CD8-positive, alpha-beta memory T cell (primary cell): ENCODE measurements at regions not wholly inside any gene's neighbourhood (a gene's known extent, or its start where the extent isn't known, plus 50 kb on each side); places are given as distances from the start of the nearest gene placed in this dataset.
"Not testable (repeated sequence)": the region's sequence is repeated elsewhere in the genome, so short reads cannot be mapped to it uniquely, and the experiment has no call there.

Experiments
- CTCF ChIA-PET: fragments of 350-600 bp; sonication (Branson Sonifier 250); formaldehyde crosslinking; loops from one replicate; lab custom pipeline; 2021; ENCODE audit warnings: antibody characterized with exemption; lab: Charles Lee
- POLR2A ChIA-PET: fragments of 350-600 bp; sonication (Branson Sonifier 250); formaldehyde crosslinking; loops from one replicate; lab custom pipeline; 2021; ENCODE audit warnings: antibody characterized with exemption; lab: Charles Lee
- DNase-seq, 5 donors: peaks; one replicate each; pipeline versions ENCODE4 v3.0.0 to v3.0.0-alpha.2; 2020 to 2022; ENCODE audit warnings: mixed read lengths in 1 of 5
- H3K27ac ChIP-seq: one replicate; pipeline ENCODE4 v1.7.0; 2013; ENCODE audit warnings: low read depth, mild to moderate bottlenecking, low read length, moderate library complexity
- H3K27me3 ChIP-seq: 2 replicates; pipeline ENCODE4 v1.7.0; 2013; ENCODE audit warnings: low read length, mild to moderate bottlenecking; ENCODE audit not compliant: insufficient read depth, poor library complexity, severe bottlenecking
- H3K36me3 ChIP-seq: 2 replicates; pipeline ENCODE4 v1.7.0; 2013; ENCODE audit warnings: mild to moderate bottlenecking, low read length, moderate library complexity; ENCODE audit not compliant: insufficient read depth
- H3K4me1 ChIP-seq: 2 replicates; pipeline ENCODE4 v1.7.0; 2013; ENCODE audit warnings: mild to moderate bottlenecking, low read length, moderate library complexity; ENCODE audit not compliant: insufficient read depth
- H3K4me3 ChIP-seq: 2 replicates; pipeline ENCODE4 v1.7.0; 2013; ENCODE audit warnings: mild to moderate bottlenecking, low read length
- H3K9me3 ChIP-seq: 2 replicates; pipeline ENCODE4 v1.7.0; 2013; ENCODE audit warnings: mild to moderate bottlenecking, low read length
- H3K27ac Mint-ChIP-seq, 8 donors: one replicate each; pipeline ENCODE4 v1.8.0; 2020 to 2021; ENCODE audit warnings: mixed read lengths in 8 of 8, mild to moderate bottlenecking in 6 of 8, inconsistent platforms in 3 of 8, moderate library complexity in 3 of 8
- H3K27me3 Mint-ChIP-seq, 2 donors: one replicate each; pipeline ENCODE4 v1.8.0; 2020 to 2021; ENCODE audit warnings: mixed read lengths in 2 of 2, mild to moderate bottlenecking in 1 of 2, moderate library complexity in 1 of 2
- H3K36me3 Mint-ChIP-seq, 3 donors: one replicate each; pipeline ENCODE4 v1.8.0; 2020 to 2021; ENCODE audit warnings: mixed read lengths in 3 of 3, inconsistent platforms in 1 of 3, mild to moderate bottlenecking in 1 of 3
- H3K4me1 Mint-ChIP-seq, 3 donors: one replicate each; pipeline ENCODE4 v1.8.0; 2020 to 2021; ENCODE audit warnings: mixed read lengths in 3 of 3, inconsistent platforms in 1 of 3, mild to moderate bottlenecking in 1 of 3
- H3K4me3 Mint-ChIP-seq, 7 donors: one replicate each; pipeline ENCODE4 v1.8.0; 2020 to 2021; ENCODE audit warnings: mixed read lengths in 7 of 7, mild to moderate bottlenecking in 6 of 7, moderate library complexity in 4 of 7, inconsistent platforms in 2 of 7
- H3K9me3 Mint-ChIP-seq, 5 donors: one replicate each; pipeline ENCODE4 v1.8.0; 2020 to 2022; ENCODE audit warnings: mixed read lengths in 5 of 5, mild to moderate bottlenecking in 3 of 5, moderate library complexity in 2 of 5, inconsistent platforms in 1 of 5

DNA sequence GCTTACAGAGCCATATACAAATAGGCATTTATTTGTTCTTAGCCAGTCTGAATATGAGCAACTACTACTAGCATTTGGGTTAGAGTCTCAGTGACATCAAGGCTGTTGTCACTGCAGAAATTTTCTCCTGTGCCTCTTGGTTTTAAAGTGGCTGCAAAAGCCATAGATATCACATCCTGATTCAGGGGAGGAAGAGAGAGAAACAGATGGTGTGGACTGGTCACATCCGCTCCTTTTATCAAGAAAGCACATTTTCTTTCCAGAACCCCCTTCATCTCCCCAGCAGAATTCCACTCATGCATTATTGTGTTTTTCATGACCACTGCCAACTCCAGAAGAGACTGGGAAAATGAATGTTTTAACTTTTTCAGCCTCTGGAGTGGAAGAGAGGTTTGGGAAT lies 69.8 kb downstream of the PTTG1 start:
- H3K4me3 Mint-ChIP-seq, result no peak overlapping the region
- no peaks in the 10 kb centered on the region for H3K36me3 ChIP-seq
- peaks cover 11 to 42% (median 28%) of the 10 kb centered on the region in 3 donors for H3K4me1 Mint-ChIP-seq
- CTCF ChIA-PET, result no interaction called here
- H3K4me1 ChIP-seq, result peaks cover 4% of the 10 kb centered on the region
- no peak for DNase-seq
- H3K27ac ChIP-seq, result no peak overlapping the region
- POLR2A ChIA-PET, result no interaction called here
- H3K27me3 Mint-ChIP-seq, result no peaks in the 10 kb centered on the region
- H3K4me3 ChIP-seq, result no peak overlapping the region
- H3K27ac Mint-ChIP-seq, result peak overlapping the region in 2 of 8 donors; percentile 1 to 40
- no peaks in the 10 kb centered on the region for H3K27me3 ChIP-seq
- H3K9me3 Mint-ChIP-seq, result no peaks in the 10 kb centered on the region
- H3K9me3 ChIP-seq, result no peaks in the 10 kb centered on the region
- peaks cover 0 to 7% (median 4%) of the 10 kb centered on the region in 3 donors for H3K36me3 Mint-ChIP-seq

DNA sequence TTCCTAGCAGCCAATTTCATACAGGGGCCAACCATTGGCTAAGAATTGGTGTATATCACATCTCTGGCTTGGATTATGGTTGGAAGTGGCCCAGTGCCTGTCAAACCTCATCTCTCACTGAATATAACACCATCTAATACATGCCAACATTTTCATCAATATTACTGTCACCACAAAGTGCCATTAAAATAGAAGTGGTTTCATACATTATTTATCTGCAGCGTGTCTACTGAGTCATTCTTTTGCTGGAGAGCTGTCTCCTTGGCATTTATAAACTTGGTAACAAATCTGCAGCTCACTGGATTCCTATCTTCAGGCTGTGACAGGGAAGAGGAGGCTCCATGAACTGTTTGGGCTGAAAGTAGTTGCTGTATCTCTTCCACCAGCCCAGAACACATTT lies 70.9 kb downstream of the PTTG1 start:
- Histone ChIP-seq H3K36me3 (no peaks in the 10 kb centered on the region), H3K27me3 (no peaks in the 10 kb centered on the region), H3K9me3 (no peaks in the 10 kb centered on the region), H3K4me3 (no peak overlapping the region), H3K27ac (no peak overlapping the region), H3K4me1 (no peaks in the 10 kb centered on the region)
- no peak for DNase-seq
- Mint-ChIP-seq H3K4me1 (peaks cover under 1 to 35% (median 23%) of the 10 kb centered on the region in 3 donors), H3K36me3 (peaks cover 0 to 7% (median 0%) of the 10 kb centered on the region in 3 donors), H3K27ac (peak overlapping the region in 1 of 8 donors; percentile 51), H3K4me3 (no peak overlapping the region), H3K27me3 (no peaks in the 10 kb centered on the region), H3K9me3 (no peaks in the 10 kb centered on the region)
- ChIA-PET CTCF (no interaction called here), POLR2A (no interaction called here)

DNA sequence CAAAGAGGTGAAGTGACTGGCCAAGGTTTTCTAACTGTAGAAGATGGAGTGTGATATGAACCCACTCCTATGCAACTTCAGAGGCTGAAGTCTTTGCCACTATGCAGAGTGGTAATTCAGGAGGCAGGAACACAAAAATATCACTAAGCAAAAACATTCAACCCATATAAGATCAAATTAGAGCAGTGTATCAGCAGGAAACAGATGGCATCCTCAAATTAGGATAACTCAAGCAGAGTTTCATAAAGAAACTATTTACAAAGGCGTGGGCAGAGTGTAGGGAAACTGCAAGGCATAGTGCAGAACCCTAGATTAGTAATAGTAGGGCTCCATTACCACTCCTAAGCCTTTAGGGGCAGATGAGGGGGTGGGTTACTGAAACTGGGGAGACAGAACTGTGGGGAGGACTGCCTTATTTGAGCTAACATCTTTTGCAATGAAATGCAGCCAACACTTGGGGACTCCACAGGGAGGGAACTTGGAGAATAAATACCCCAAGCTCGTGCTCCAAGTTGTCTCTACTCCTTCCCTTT lies 72.2 kb downstream of the PTTG1 start:
- Histone ChIP-seq H3K27ac (no peak overlapping the region), H3K9me3 (no peaks in the 10 kb centered on the region), H3K27me3 (no peaks in the 10 kb centered on the region), H3K36me3 (no peaks in the 10 kb centered on the region), H3K4me3 (no peak overlapping the region), H3K4me1 (no peaks in the 10 kb centered on the region)
- ChIA-PET CTCF (no interaction called here), POLR2A (no interaction called here)
- no peak overlapping the region for H3K4me3 Mint-ChIP-seq
- no peaks in the 10 kb centered on the region for H3K9me3 Mint-ChIP-seq
- H3K27me3 Mint-ChIP-seq, result no peaks in the 10 kb centered on the region
- H3K27ac Mint-ChIP-seq, result peak overlapping the region in 2 of 8 donors; percentile 2 to 35
- H3K36me3 Mint-ChIP-seq, result peaks cover 0 to 7% (median 0%) of the 10 kb centered on the region in 3 donors
- DNase-seq, result no peak
- H3K4me1 Mint-ChIP-seq, result peaks cover 0 to 26% (median 13%) of the 10 kb centered on the region in 3 donors

DNA sequence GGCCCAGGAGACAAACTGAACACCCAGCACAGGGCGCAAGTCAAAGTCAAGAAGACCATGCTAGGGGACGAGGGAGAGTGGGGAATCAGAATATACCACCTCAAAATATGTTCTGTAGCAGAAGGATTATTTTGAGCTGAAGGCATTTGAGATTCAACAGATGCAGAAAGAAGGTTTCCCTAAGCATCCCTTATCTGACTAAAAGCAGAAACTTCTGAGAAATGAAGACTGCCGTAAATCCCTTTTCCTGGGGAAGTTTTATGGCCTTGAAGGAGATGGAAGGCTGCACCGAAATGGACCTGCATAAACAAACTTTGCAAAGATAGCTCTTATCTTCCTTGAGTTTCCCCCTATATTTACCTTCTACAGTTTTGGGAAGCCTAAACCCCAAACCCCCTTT lies 72.8 kb downstream of the PTTG1 start:
- H3K27me3 Mint-ChIP-seq, result no peaks in the 10 kb centered on the region
- H3K4me1 Mint-ChIP-seq, result peaks cover 0 to 22% (median 13%) of the 10 kb centered on the region in 3 donors
- H3K9me3 Mint-ChIP-seq, result no peaks in the 10 kb centered on the region
- peak overlapping the region in 1 of 8 donors; percentile 40 for H3K27ac Mint-ChIP-seq
- Histone ChIP-seq H3K4me1 (no peaks in the 10 kb centered on the region), H3K4me3 (no peak overlapping the region), H3K27ac (no peak overlapping the region), H3K9me3 (no peaks in the 10 kb centered on the region), H3K27me3 (no peaks in the 10 kb centered on the region), H3K36me3 (no peaks in the 10 kb centered on the region)
- peaks cover 0 to 7% (median 0%) of the 10 kb centered on the region in 3 donors for H3K36me3 Mint-ChIP-seq
- no peak for DNase-seq
- CTCF ChIA-PET, result interaction anchor here (2.1 to 2.3 kb wide), 2 partner anchors 16 to 56 kb away, joined by 6 to 7 read pairs; no protein-coding TSS in a partner anchor
- POLR2A ChIA-PET, result no interaction called here
- H3K4me3 Mint-ChIP-seq, result no peak overlapping the region

DNA sequence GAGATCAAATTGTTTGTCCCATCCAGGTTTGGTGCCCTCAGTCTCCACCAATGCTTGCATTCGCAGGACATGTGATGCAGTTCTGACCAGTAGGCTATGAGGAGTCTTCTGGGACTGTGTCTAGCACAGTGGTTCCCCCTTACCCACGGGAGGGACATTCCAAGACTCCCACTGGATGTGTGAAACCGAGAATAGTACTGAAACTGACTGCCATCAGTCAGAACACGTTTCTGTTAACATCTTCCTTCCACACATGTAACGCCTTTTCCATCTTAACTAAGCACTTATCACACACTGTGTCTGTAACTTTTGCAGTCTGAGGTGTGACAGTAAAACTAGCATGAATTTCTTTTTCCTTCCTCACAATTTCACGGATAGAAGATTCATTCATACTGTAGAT lies 74.7 kb downstream of the PTTG1 start:
- Mint-ChIP-seq H3K36me3 (peaks cover 0 to 7% (median 0%) of the 10 kb centered on the region in 3 donors), H3K27ac (peak overlapping the region in 1 of 8 donors; percentile 1), H3K27me3 (peaks cover 0 to 2% of the 10 kb centered on the region in 2 donors), H3K4me1 (peaks cover 0 to 16% (median 7%) of the 10 kb centered on the region in 3 donors), H3K4me3 (no peak overlapping the region), H3K9me3 (no peaks in the 10 kb centered on the region)
- no peaks in the 10 kb centered on the region for H3K4me1 ChIP-seq
- H3K4me3 ChIP-seq, result no peak overlapping the region
- H3K9me3 ChIP-seq, result no peaks in the 10 kb centered on the region
- ChIA-PET CTCF (interaction anchor here (2.1 to 2.3 kb wide), 2 partner anchors 18 to 58 kb away, joined by 6 to 7 read pairs; no protein-coding TSS in a partner anchor), POLR2A (interaction anchor here (0.7 kb wide), 1 partner anchor 117 kb away, joined by 5 read pairs; no protein-coding TSS in a partner anchor)
- H3K27me3 ChIP-seq, result no peaks in the 10 kb centered on the region
- no peaks in the 10 kb centered on the region for H3K36me3 ChIP-seq
- no peak overlapping the region for H3K27ac ChIP-seq
- no peak for DNase-seq

DNA sequence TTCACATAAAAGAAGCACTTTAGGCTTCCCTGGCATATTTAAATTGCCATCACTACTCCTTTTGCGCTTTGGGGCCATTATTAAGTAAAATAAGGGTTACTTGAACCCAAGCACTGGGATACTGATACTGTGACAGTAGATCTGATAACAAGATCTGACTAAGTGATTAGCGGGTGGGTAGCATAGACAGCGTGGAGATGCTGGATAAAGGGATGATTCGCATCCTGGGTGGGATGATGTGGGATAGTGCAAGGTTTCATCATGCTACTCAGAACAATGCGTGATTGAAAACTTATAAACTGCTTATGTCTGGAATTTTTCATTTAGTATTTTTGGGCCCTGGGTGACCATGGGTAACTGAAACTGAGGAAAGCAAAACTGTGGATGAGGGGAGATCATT lies 75.1 kb downstream of the PTTG1 start:
- Mint-ChIP-seq H3K4me1 (peaks cover 0 to 14% (median 6%) of the 10 kb centered on the region in 3 donors), H3K27me3 (peaks cover 0 to 2% of the 10 kb centered on the region in 2 donors), H3K36me3 (peaks cover 0 to 7% (median 0%) of the 10 kb centered on the region in 3 donors), H3K9me3 (no peaks in the 10 kb centered on the region), H3K27ac (peak overlapping the region in 1 of 8 donors; percentile 1), H3K4me3 (no peak overlapping the region)
- Histone ChIP-seq H3K36me3 (no peaks in the 10 kb centered on the region), H3K9me3 (no peaks in the 10 kb centered on the region), H3K4me3 (no peak overlapping the region), H3K27me3 (no peaks in the 10 kb centered on the region), H3K27ac (no peak overlapping the region), H3K4me1 (no peaks in the 10 kb centered on the region)
- no peak for DNase-seq
- CTCF ChIA-PET, result interaction anchor here (2.3 kb wide), 1 partner anchor 58 kb away, joined by 7 read pairs; no protein-coding TSS in a partner anchor
- POLR2A ChIA-PET, result no interaction called here

DNA sequence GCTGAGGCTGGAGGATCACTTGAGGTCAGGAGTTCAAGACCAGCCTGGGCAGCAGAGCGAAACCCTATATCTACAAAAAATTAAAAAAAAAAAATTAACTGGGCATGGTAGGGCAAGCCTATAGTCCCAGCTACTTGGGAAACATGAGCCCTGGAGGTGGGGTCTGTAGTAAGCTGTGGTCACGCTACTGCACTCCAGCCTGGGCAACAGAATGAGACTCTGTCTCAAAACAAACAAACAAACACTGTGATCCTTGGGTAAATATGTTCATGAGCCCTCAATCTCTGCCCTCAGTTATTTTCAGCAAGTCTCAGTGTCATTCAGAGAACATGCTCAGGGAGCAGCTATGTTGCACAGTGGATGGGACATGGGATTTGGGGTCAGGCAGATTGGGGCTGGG lies 76.2 kb downstream of the PTTG1 start:
- peaks cover 0 to 3% of the 10 kb centered on the region in 2 donors for H3K27me3 Mint-ChIP-seq
- ChIA-PET CTCF (interaction anchor here (1.2 to 1.6 kb wide), 3 partner anchors 10 to 59 kb away, joined by 3 to 8 read pairs (median 3); no protein-coding TSS in a partner anchor), POLR2A (no interaction called here)
- Histone ChIP-seq H3K27ac (no peak overlapping the region), H3K27me3 (no peaks in the 10 kb centered on the region), H3K9me3 (no peaks in the 10 kb centered on the region), H3K36me3 (no peaks in the 10 kb centered on the region), H3K4me1 (no peaks in the 10 kb centered on the region), H3K4me3 (no peak overlapping the region)
- no peak overlapping the region for H3K4me3 Mint-ChIP-seq
- H3K4me1 Mint-ChIP-seq, result peaks cover 0 to 14% (median 6%) of the 10 kb centered on the region in 3 donors
- no peak for DNase-seq
- H3K36me3 Mint-ChIP-seq, result peaks cover 0 to 7% (median 0%) of the 10 kb centered on the region in 3 donors
- H3K9me3 Mint-ChIP-seq, result no peaks in the 10 kb centered on the region
- H3K27ac Mint-ChIP-seq, result peak overlapping the region in 1 of 8 donors; percentile 45

DNA sequence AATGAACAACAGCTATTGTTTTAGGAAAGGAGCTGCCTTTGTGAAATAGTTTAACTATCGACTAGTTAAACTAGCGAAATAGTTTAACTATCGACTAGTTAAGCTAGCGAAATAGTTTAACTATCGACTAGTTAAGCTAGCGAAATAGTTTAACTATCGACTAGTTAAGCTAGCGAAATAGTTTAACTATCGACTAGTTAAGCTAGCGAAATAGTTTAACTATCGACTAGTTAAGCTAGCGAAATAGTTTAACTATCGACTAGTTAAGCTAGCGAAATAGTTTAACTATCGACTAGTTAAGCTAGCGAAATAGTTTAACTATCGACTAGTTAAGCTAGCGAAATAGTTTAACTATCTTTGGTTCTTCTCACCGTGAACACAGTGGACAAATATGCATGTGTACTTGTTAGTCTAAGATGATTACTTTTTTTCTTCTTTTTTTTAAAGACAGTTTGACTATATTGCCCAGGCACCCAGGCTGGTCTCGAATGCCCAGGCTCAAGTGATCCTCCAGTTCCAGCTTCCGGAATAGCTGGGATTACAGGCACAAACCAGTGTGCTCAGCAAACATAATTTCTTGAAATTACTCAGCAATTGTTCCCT lies 76.9 kb downstream of the PTTG1 start:
- H3K27ac ChIP-seq, DNase-seq, H3K27me3 ChIP-seq, H3K4me3 Mint-ChIP-seq, H3K27ac Mint-ChIP-seq, H3K9me3 ChIP-seq, H3K4me3 ChIP-seq, POLR2A ChIA-PET, H3K4me1 ChIP-seq, H3K27me3 Mint-ChIP-seq, H3K36me3 Mint-ChIP-seq, H3K9me3 Mint-ChIP-seq, H3K36me3 ChIP-seq: not testable (repeated sequence)
- CTCF ChIA-PET, result interaction anchor here (1.2 to 1.6 kb wide), 3 partner anchors 10 to 60 kb away, joined by 3 to 8 read pairs (median 3); no protein-coding TSS in a partner anchor
- H3K4me1 Mint-ChIP-seq, result peaks cover 0 to 13% (median 6%) of the 10 kb centered on the region in 3 donors
